ENCODE measurements at regions not wholly inside any gene's neighbourhood (a gene's known extent, or its start where the extent isn't known, plus 50 kb on each side); places are given as distances from the start of the nearest gene placed in this dataset.

GRCh38 chr7:156234666-156235494, 405.7 kb upstream of the RNF32 start:
- Histone ChIP-seq H3K4me3 (ENCODE audit: low read depth in 2 of 2, low read length in 2 of 2) (no peak overlapping the region), H3K27me3 (ENCODE audit: control insufficient read depth, insufficient read depth, low read length) (no peaks in the 10 kb centered on the region), H3K36me3 (ENCODE audit: control insufficient read depth, insufficient read depth, low read length) (no peaks in the 10 kb centered on the region), H3K4me1 (ENCODE audit: control insufficient read depth, insufficient read depth, low read length) (no peaks in the 10 kb centered on the region), H3K9me3 (ENCODE audit: control insufficient read depth, insufficient read depth, low read depth, low read length) (no peaks in the 10 kb centered on the region), H3K27ac (ENCODE audit: low read length) (no peak overlapping the region)
- no TSS peak for BruUV-seq (replicated peaks)
- ChIA-PET POLR2A (no interaction called here), CTCF (no interaction called here)
- no peak for DNase-seq (ENCODE audit: low read depth, low spot score)
- TF ChIP-seq CTCF (IDR thresholded peaks at IDR 0.05) (no peak), SIN3A (IDR thresholded peaks at IDR 0.05; ENCODE audit: borderline replicate concordance, insufficient read depth, low read depth, low read length) (no peak), REST (IDR thresholded peaks at IDR 0.05; ENCODE audit: insufficient read depth in 1 of 2, low read depth in 2 of 2, low read length in 1 of 2) (no peak), TCF7L2 (IDR thresholded peaks at IDR 0.05; ENCODE audit: low read depth, low read length) (no peak), POLR2AphosphoS5 (IDR thresholded peaks at IDR 0.05; ENCODE audit: low read depth, low read length) (no peak)
- intact Hi-C loops (cut with micrococcal nuclease; ENCODE audit: unreplicated experiment) (no loop called here), in situ Hi-C loops (cut with HindIII; ENCODE audit: low pct_unique_long_range_greater_than_20kb, low sequenced_read_pairs) (no loop called here)
- no peak for ATAC-seq

GRCh38 chr7:156234192-156234591, 406.4 kb upstream of the RNF32 start:
- intact Hi-C loops (cut with micrococcal nuclease; ENCODE audit: unreplicated experiment) (no loop called here), in situ Hi-C loops (cut with HindIII; ENCODE audit: low pct_unique_long_range_greater_than_20kb, low sequenced_read_pairs) (no loop called here)
- H3K27me3 ChIP-seq (ENCODE audit: control insufficient read depth, insufficient read depth, low read length), result no peaks in the 10 kb centered on the region
- H3K4me3 ChIP-seq (ENCODE audit: low read depth in 2 of 2, low read length in 2 of 2), result no peak overlapping the region
- no peaks in the 10 kb centered on the region for H3K36me3 ChIP-seq (ENCODE audit: control insufficient read depth, insufficient read depth, low read length)
- no peak for DNase-seq (ENCODE audit: low read depth, low spot score)
- ChIA-PET POLR2A (no interaction called here), CTCF (no interaction called here)
- no peak for TF ChIP-seq REST (IDR thresholded peaks at IDR 0.05; ENCODE audit: insufficient read depth in 1 of 2, low read depth in 2 of 2, low read length in 1 of 2)
- no peak for TF ChIP-seq TCF7L2 (IDR thresholded peaks at IDR 0.05; ENCODE audit: low read depth, low read length)
- TF ChIP-seq CTCF (IDR thresholded peaks at IDR 0.05), result no peak
- TF ChIP-seq POLR2AphosphoS5 (IDR thresholded peaks at IDR 0.05; ENCODE audit: low read depth, low read length), result no peak
- no peak for TF ChIP-seq SIN3A (IDR thresholded peaks at IDR 0.05; ENCODE audit: borderline replicate concordance, insufficient read depth, low read depth, low read length)
- no peak for ATAC-seq
- no peak overlapping the region for H3K27ac ChIP-seq (ENCODE audit: low read length)
- no TSS peak for BruUV-seq (replicated peaks)
- H3K4me1 ChIP-seq (ENCODE audit: control insufficient read depth, insufficient read depth, low read length), result no peaks in the 10 kb centered on the region
- H3K9me3 ChIP-seq (ENCODE audit: control insufficient read depth, insufficient read depth, low read depth, low read length), result peaks cover under 1% of the 10 kb centered on the region; the same call in 1 of the 2 replicates

Data from Panc1 (cell line).